A673 (cell line): ENCODE measurements at regions not wholly inside any gene's neighbourhood (a gene's known extent, or its start where the extent isn't known, plus 50 kb on each side); places are given as distances from the start of the nearest gene placed in this dataset.

Experiments used
- BruUV-seq: library from RNA; stranded (reverse); fragments of 400-500 nt; replicated peaks from 2 replicates; lab custom pipeline; 2021; lab: Mats Ljungman, UMichigan
- CTCF ChIA-PET: fragments of 300-600 bp; sonication (Branson Sonifier 250); formaldehyde crosslinking; loops from one replicate; lab custom pipeline; 2022; ENCODE audit warnings: antibody characterized with exemption; lab: Charles Lee
- POLR2A ChIA-PET: fragments of 300-600 bp; sonication (Branson Sonifier 250); formaldehyde crosslinking; loops from one replicate; lab custom pipeline; 2022; ENCODE audit warnings: antibody characterized with exemption; ENCODE audit not compliant: low non-redundant PET; lab: Charles Lee
- DNase-seq: peaks from one replicate; pipeline ENCODE4 v3.0.0-alpha.2; 2015; ENCODE audit warnings: low spot score
- H3K27ac ChIP-seq: fragments of 200-600 bp; sonication (generic); 2 replicates; pipeline ENCODE4 v1.5.1; 2016; ENCODE audit warnings: mixed run types, low read depth, mild to moderate bottlenecking, mixed read lengths, antibody characterized with exemption, low read length; ENCODE audit not compliant: poor library complexity, severe bottlenecking
- H3K27me3 ChIP-seq: fragments of 200-600 bp; sonication (generic); replicated peaks from 2 replicates; pipeline ENCODE4 v1.6.1; 2017; ENCODE audit warnings: mixed run types, low read depth, mild to moderate bottlenecking, mixed read lengths, antibody characterized with exemption, low read length; ENCODE audit not compliant: insufficient read depth, poor library complexity
- H3K36me3 ChIP-seq: fragments of 200-600 bp; sonication (generic); 2 replicates; pipeline ENCODE4 v1.6.1; 2016; ENCODE audit warnings: mixed run types, mild to moderate bottlenecking, mixed read lengths, antibody characterized with exemption, low read length; ENCODE audit not compliant: insufficient read depth, poor library complexity, severe bottlenecking
- H3K4me1 ChIP-seq: fragments of 200-600 bp; sonication (generic); 2 replicates; pipeline ENCODE4 v1.6.1; 2017; ENCODE audit warnings: mixed run types, mild to moderate bottlenecking, mixed read lengths, antibody characterized with exemption, low read length; ENCODE audit not compliant: insufficient read depth, poor library complexity, severe bottlenecking
- H3K4me3 ChIP-seq: fragments of 200-600 bp; sonication (generic); 2 replicates; pipeline ENCODE4 v1.5.1; 2016; ENCODE audit warnings: low read depth, mixed run types, mild to moderate bottlenecking, mixed read lengths, low read length; ENCODE audit not compliant: poor library complexity, severe bottlenecking
- H3K9me3 ChIP-seq: fragments of 200-600 bp; sonication (generic); 2 replicates; pipeline ENCODE4 v1.6.1; 2016; ENCODE audit warnings: mixed run types, low read depth, mild to moderate bottlenecking, mixed read lengths, antibody characterized with exemption, low read length; ENCODE audit not compliant: poor library complexity, severe bottlenecking
- EZH2 ChIP-seq: fragments of 200-600 bp; sonication (generic); IDR thresholded peaks from 2 replicates; pipeline ENCODE4 v1.6.1; 2017; ENCODE audit warnings: borderline replicate concordance, low read depth, mild to moderate bottlenecking, mixed read lengths, antibody characterized with exemption, low read length; ENCODE audit not compliant: poor library complexity, severe bottlenecking
- intact Hi-C: fragments of 100-400 bp; cut with micrococcal nuclease; formaldehyde crosslinking; loops from one replicate; pipeline ENCODE4 v1.10.0; 2022; ENCODE audit not compliant: unreplicated experiment
- TF ChIP-seq, protein P1 (sequence below): fragments of 300-800, 200-600 bp; sonication (generic); conservative IDR thresholded peaks from 2 replicates; pipeline ENCODE4 v1.5.1; 2017; ENCODE audit warnings: low read depth, mild to moderate bottlenecking, antibody characterized with exemption, low read length, moderate library complexity, mixed read lengths

GRCh38 chr3:159640225-159640624, 348.4 kb upstream of the IL12A start:
- no peak for DNase-seq
- no peaks in the 10 kb centered on the region for H3K27me3 ChIP-seq
- no peak overlapping the region for H3K4me3 ChIP-seq
- no peaks in the 10 kb centered on the region for H3K9me3 ChIP-seq
- intact Hi-C loops, result no loop called here
- BruUV-seq, result no TSS peak
- ChIA-PET POLR2A (no interaction called here), CTCF (no interaction called here)
- H3K4me1 ChIP-seq, result no peaks in the 10 kb centered on the region
- no peak overlapping the region for H3K27ac ChIP-seq
- H3K36me3 ChIP-seq, result no peaks in the 10 kb centered on the region
- TF ChIP-seq EZH2, result no peak
- TF ChIP-seq, protein P1, sequence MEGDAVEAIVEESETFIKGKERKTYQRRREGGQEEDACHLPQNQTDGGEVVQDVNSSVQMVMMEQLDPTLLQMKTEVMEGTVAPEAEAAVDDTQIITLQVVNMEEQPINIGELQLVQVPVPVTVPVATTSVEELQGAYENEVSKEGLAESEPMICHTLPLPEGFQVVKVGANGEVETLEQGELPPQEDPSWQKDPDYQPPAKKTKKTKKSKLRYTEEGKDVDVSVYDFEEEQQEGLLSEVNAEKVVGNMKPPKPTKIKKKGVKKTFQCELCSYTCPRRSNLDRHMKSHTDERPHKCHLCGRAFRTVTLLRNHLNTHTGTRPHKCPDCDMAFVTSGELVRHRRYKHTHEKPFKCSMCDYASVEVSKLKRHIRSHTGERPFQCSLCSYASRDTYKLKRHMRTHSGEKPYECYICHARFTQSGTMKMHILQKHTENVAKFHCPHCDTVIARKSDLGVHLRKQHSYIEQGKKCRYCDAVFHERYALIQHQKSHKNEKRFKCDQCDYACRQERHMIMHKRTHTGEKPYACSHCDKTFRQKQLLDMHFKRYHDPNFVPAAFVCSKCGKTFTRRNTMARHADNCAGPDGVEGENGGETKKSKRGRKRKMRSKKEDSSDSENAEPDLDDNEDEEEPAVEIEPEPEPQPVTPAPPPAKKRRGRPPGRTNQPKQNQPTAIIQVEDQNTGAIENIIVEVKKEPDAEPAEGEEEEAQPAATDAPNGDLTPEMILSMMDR, result no peak

DNA sequence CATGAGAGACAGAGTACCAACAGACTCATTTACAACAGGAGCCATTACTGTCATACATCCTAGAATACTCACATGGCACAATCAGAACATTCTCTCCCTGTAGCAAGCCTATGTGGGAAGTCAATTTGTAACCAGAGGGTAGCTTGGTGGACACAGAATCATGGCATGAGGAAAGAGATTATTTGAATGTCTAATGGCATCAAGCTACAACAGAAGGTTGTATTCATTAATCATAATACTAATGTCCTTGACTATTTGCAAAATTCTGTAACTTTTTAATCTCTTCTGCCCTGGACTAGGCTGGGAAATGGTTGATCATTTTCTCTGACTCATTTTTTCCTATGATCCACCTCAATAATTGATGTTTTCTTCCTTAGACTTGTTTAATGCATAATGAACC, 345.2 kb upstream of the IL12A start:
- Histone ChIP-seq H3K4me1 (no peaks in the 10 kb centered on the region), H3K4me3 (no peak overlapping the region), H3K27ac (no peak overlapping the region), H3K36me3 (no peaks in the 10 kb centered on the region), H3K27me3 (no peaks in the 10 kb centered on the region), H3K9me3 (no peaks in the 10 kb centered on the region)
- TF ChIP-seq EZH2, result no peak
- TF ChIP-seq, protein P1, result no peak
- no TSS peak for BruUV-seq
- intact Hi-C loops, result no loop called here
- POLR2A ChIA-PET, result no interaction called here
- DNase-seq, result no peak
- CTCF ChIA-PET, result no interaction called here

- no peak for DNase-seq
- H3K36me3 ChIP-seq, result no peaks in the 10 kb centered on the region
- no peaks in the 10 kb centered on the region for H3K9me3 ChIP-seq
- H3K4me3 ChIP-seq, result no peak overlapping the region
- BruUV-seq, result no TSS peak
- no peaks in the 10 kb centered on the region for H3K4me1 ChIP-seq
- CTCF ChIA-PET, result no interaction called here
- POLR2A ChIA-PET, result no interaction called here
- intact Hi-C loops, result no loop called here
- H3K27ac ChIP-seq, result no peak overlapping the region
- TF ChIP-seq, protein P1, result no peak
- no peak for TF ChIP-seq EZH2
- H3K27me3 ChIP-seq, result no peaks in the 10 kb centered on the region
Observed at GRCh38 chr3:159645874-159646273, 342.8 kb upstream of the IL12A start.
